Neural cell (in vitro differentiated cells): ENCODE measurements at regions not wholly inside any gene's neighbourhood (a gene's known extent, or its start where the extent isn't known, plus 50 kb on each side); places are given as distances from the start of the nearest gene placed in this dataset.

Experiments
- EP300 ChIP-seq: fragments of 450-650 bp; conservative IDR thresholded peaks from 2 replicates; pipeline ENCODE4 v1.6.1; 2014; ENCODE audit warnings: antibody characterized with exemption, mild to moderate bottlenecking, moderate library complexity; ENCODE audit not compliant: poor library complexity, severe bottlenecking
- EZH2 ChIP-seq: fragments of 200-600, 300-800 bp; shearing (Covaris generic), sonication (generic); IDR thresholded peaks from 2 replicates; pipeline ENCODE4 v1.6.1; 2014; ENCODE audit warnings: antibody characterized with exemption, low read length, borderline replicate concordance, mild to moderate bottlenecking; ENCODE audit not compliant: insufficient read depth, poor library complexity, severe bottlenecking
- POLR2AphosphoS5 ChIP-seq: IDR thresholded peaks from 2 replicates; pipeline ENCODE4 v1.6.1; 2012
- RAD21 ChIP-seq: fragments of 450-650 bp; conservative IDR thresholded peaks from 2 replicates; pipeline ENCODE4 v1.6.1; 2014; ENCODE audit warnings: antibody characterized with exemption, mild to moderate bottlenecking, moderate library complexity
- TAF1 ChIP-seq: IDR thresholded peaks from 2 replicates; pipeline ENCODE4 v1.6.1; 2012; ENCODE audit warnings: low read depth
- TF ChIP-seq, protein P1 (sequence below): fragments of 450-650 bp; IDR thresholded peaks from 2 replicates; pipeline ENCODE4 v1.5.1; 2014; ENCODE audit warnings: antibody characterized with exemption, mild to moderate bottlenecking, moderate library complexity; ENCODE audit not compliant: poor library complexity, severe bottlenecking

DNA sequence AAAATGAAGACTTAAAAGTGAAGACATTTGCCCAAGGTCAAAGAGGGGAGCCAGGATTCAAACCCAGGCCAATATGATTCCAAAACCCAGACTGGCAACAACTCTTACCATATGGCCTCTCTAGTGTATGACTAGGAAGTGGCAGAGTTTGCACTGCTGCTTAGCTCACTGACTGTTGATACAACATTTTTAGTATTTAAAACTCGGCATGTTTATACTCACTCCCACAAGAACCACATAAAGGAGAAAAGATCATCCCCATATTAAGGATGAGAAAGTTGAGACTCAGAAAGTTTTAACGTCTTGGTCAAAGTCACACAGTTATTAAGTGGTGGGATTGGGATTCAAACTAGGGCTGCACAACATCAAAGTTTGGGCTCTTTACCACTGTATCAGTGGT is 81.7 kb downstream of the CCDC34 start:
- TF ChIP-seq POLR2AphosphoS5 (no peak), RAD21 (no peak), EZH2 (no peak), EP300 (no peak), TAF1 (no peak)
- TF ChIP-seq, protein P1, sequence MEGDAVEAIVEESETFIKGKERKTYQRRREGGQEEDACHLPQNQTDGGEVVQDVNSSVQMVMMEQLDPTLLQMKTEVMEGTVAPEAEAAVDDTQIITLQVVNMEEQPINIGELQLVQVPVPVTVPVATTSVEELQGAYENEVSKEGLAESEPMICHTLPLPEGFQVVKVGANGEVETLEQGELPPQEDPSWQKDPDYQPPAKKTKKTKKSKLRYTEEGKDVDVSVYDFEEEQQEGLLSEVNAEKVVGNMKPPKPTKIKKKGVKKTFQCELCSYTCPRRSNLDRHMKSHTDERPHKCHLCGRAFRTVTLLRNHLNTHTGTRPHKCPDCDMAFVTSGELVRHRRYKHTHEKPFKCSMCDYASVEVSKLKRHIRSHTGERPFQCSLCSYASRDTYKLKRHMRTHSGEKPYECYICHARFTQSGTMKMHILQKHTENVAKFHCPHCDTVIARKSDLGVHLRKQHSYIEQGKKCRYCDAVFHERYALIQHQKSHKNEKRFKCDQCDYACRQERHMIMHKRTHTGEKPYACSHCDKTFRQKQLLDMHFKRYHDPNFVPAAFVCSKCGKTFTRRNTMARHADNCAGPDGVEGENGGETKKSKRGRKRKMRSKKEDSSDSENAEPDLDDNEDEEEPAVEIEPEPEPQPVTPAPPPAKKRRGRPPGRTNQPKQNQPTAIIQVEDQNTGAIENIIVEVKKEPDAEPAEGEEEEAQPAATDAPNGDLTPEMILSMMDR, result no peak
